Activated naive CD8-positive, alpha-beta T cell treated with anti-CD3 and anti-CD28 coated beads, Interleukin-2, amount 50 U/mL, for 24 hours (primary cell): ENCODE measurements at regions not wholly inside any gene's neighbourhood (a gene's known extent, or its start where the extent isn't known, plus 50 kb on each side); places are given as distances from the start of the nearest gene placed in this dataset.

Source experiments
- ATAC-seq: fragments of 150-1000 bp; cut with Tn5 transposase; one replicate; pipeline ENCODE4 v1.10.0; 2021
- DNase-seq: peaks from one replicate; pipeline ENCODE4 v3.0.0; 2021
- H3K27ac Mint-ChIP-seq: one replicate; pipeline ENCODE4 v1.8.0; 2021; ENCODE audit warnings: mild to moderate bottlenecking, mixed read lengths
- H3K27me3 Mint-ChIP-seq: one replicate; pipeline ENCODE4 v1.8.0; 2021; ENCODE audit warnings: mixed read lengths
- H3K36me3 Mint-ChIP-seq: one replicate; pipeline ENCODE4 v1.8.0; 2021; ENCODE audit warnings: low read depth, mixed read lengths
- H3K4me1 Mint-ChIP-seq: one replicate; pipeline ENCODE4 v1.8.0; 2021; ENCODE audit warnings: mixed read lengths
- H3K4me3 Mint-ChIP-seq: one replicate; pipeline ENCODE4 v1.8.0; 2021; ENCODE audit warnings: mild to moderate bottlenecking, moderate library complexity, mixed read lengths
- H3K9me3 Mint-ChIP-seq: one replicate; pipeline ENCODE4 v1.8.0; 2021; ENCODE audit warnings: mixed read lengths

DNA sequence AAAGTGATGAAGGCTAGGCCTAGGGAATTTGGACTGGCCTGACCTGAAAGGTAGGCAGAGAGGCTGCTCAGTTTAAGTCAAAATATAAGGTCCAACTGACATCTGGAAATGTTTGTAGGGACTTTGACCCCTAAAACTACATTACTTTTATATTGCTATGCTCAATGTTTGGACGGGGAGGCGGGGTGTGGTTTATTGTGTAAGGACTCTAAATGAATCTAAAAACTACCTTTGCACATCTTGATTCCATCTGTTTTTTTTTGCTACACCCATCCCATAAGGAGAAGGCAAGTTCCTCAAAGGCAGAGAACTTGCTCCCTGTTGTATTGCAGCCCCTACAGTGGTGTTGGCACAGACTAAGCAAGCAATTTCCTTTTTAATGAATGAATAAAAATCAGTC is 227.1 kb downstream of the HACE1 start:
- Mint-ChIP-seq H3K27me3 (peaks cover 1% of the 10 kb centered on the region), H3K4me3 (no peak overlapping the region), H3K4me1 (no peaks in the 10 kb centered on the region), H3K9me3 (peaks cover 8% of the 10 kb centered on the region), H3K27ac (no peak overlapping the region), H3K36me3 (no peaks in the 10 kb centered on the region)
- ATAC-seq (no peak), DNase-seq (no peak)

DNA sequence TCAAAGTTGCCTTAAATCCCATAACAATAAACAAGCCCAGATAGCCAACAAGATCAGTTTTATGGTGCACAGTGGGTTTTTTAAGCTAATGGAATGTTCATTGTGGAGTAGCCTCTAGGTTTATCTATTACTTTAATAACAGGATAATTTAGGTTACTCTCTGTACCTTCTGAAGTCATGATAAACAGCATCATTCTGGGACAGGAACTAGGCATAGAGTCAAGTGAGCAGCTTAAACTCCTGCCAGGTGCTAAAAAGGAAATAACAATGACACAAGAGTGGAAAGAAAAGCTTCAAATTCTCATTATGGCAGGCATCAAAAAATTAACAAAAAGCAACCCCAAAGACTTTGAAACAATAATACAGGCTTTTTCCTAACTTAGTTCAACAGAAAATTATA is 228.8 kb downstream of the HACE1 start:
- no peak for DNase-seq
- H3K4me1 Mint-ChIP-seq, result no peaks in the 10 kb centered on the region
- H3K9me3 Mint-ChIP-seq, result peaks cover 8% of the 10 kb centered on the region
- H3K36me3 Mint-ChIP-seq, result no peaks in the 10 kb centered on the region
- H3K27ac Mint-ChIP-seq, result no peak overlapping the region
- no peak overlapping the region for H3K4me3 Mint-ChIP-seq
- peaks cover 3% of the 10 kb centered on the region for H3K27me3 Mint-ChIP-seq
- no peak for ATAC-seq

DNA sequence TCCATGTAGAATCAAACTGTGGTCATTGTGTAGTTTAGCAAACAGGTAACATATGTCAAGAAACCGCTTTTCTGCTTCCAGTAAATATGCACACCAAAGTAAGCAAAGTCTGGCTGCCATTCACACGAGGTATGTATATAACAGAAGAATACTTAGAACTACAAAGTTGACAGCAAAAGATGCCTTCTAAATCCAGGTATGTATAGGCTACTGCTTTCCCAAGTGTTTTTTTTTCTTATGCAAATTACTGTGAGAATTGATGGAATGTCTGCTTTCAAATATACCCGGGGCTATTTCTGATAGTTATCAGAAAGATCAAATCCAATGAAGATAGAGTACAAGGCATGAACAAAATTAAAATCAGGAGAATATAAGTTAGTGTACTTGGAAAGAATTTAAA is 229.2 kb downstream of the HACE1 start:
- Mint-ChIP-seq H3K27ac (no peak overlapping the region), H3K9me3 (peaks cover 8% of the 10 kb centered on the region), H3K4me3 (no peak overlapping the region), H3K4me1 (no peaks in the 10 kb centered on the region), H3K27me3 (peaks cover 3% of the 10 kb centered on the region), H3K36me3 (no peaks in the 10 kb centered on the region)
- ATAC-seq, result no peak
- no peak for DNase-seq

- no peaks in the 10 kb centered on the region for H3K4me1 Mint-ChIP-seq
- H3K27me3 Mint-ChIP-seq, result peaks cover 3% of the 10 kb centered on the region
- H3K27ac Mint-ChIP-seq, result no peak overlapping the region
- DNase-seq, result no peak
- no peak overlapping the region for H3K4me3 Mint-ChIP-seq
- no peaks in the 10 kb centered on the region for H3K36me3 Mint-ChIP-seq
- ATAC-seq, result no peak
- H3K9me3 Mint-ChIP-seq, result peaks cover 8% of the 10 kb centered on the region
Measured at GRCh38 chr6:104629826-104630225, 229.9 kb downstream of the HACE1 start.

DNA sequence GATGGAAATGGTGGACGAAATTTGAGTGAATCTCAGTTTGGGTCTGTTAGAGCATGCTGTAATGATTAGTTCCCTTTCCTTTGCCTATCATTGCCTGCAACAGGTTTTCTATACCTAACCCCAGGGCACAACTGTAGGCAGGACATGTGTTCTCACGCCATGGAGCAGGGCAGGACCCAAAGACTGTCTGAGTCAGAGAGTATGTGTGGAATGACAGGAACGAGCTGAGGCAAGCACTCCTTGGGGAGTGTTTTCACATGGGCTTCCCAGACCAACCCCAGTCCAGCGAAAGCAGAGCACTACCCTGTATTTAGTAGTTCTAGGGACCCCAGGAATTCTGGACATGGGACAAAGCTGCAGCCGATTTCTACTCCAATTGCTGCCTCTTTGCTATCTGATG is 234.2 kb downstream of the HACE1 start:
- Mint-ChIP-seq H3K9me3 (no peaks in the 10 kb centered on the region), H3K4me3 (no peak overlapping the region), H3K27ac (no peak overlapping the region), H3K27me3 (peaks cover 3% of the 10 kb centered on the region), H3K4me1 (peaks cover 5% of the 10 kb centered on the region), H3K36me3 (no peaks in the 10 kb centered on the region)
- DNase-seq (no peak), ATAC-seq (no peak)

DNA sequence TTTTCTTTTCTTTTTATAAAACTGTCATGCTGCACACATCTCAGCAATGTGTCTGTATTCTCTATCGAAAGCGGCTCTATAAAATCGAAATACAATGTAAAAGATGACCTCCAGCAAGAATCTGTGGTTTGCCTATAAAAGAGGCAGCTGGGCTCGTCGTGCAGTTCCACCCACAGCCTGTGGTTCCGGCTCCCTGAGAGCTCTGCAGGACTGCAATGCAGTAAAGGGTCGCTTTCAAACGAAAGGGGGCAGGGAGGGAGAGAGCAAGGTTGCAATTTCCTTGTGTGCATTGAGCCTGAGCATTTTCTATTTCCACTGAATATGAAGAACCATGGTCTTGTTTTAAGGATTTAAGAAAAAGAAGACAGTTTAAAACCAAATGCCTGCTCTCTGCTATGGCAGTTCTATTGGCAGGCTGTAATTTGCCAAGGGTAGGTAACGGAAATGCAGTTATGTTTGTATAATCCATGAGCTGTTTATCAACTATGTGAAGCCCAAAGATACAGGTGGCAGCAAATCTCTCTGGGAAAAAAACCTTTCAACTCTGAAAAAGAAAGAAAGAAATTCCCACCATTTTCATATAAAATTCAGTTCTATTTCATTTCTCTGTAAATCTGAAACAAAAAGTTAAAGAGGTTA is 236.5 kb downstream of the HACE1 start:
- peak; percentile 52 for ATAC-seq
- no peak for DNase-seq
- Mint-ChIP-seq H3K36me3 (no peaks in the 10 kb centered on the region), H3K27ac (no peak overlapping the region), H3K4me1 (peaks cover 5% of the 10 kb centered on the region), H3K27me3 (peaks cover 3% of the 10 kb centered on the region), H3K9me3 (no peaks in the 10 kb centered on the region), H3K4me3 (no peak overlapping the region)

DNA sequence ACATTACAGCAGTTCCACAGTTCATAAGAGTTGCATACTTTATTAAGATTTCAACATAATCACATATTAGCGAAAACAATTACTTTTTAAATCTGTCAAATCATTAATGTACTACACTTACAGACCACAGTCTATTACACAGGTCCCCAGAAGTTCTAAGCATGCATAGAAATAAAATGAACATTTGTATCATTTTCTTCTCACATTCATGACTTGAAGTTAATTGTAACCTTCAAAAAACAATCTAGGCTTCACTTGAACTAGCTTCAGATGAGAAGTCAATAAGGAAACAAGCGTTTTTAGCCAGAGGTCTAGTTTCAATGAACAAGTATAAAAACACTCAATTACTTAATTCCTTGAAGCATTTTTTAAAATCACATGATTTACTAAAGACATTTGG is 238.3 kb downstream of the HACE1 start:
- H3K27me3 Mint-ChIP-seq, result peaks cover 3% of the 10 kb centered on the region
- H3K36me3 Mint-ChIP-seq, result no peaks in the 10 kb centered on the region
- peaks cover 5% of the 10 kb centered on the region for H3K4me1 Mint-ChIP-seq
- DNase-seq (no peak), ATAC-seq (no peak)
- no peak overlapping the region for H3K27ac Mint-ChIP-seq
- H3K4me3 Mint-ChIP-seq, result no peak overlapping the region
- no peaks in the 10 kb centered on the region for H3K9me3 Mint-ChIP-seq

DNA sequence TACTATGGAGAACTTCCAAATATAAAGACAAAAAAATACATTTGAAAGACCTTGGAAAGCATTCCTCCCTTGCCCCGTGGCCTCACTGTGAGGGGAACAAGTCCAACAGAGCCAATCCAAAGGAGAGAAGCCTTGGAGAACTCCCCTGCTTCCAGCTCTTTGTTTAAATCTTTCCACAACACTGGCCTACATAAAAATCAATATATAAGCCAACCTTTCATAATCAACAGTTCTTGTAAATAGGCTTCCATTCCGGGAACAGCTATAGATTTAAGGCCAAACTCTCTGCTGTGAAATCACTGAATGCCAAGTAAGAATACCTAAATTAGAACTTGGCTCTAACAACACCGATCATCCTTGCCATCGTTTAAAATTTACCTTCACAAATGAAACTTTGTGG is 242.1 kb downstream of the HACE1 start:
- Mint-ChIP-seq H3K4me3 (no peak overlapping the region), H3K9me3 (no peaks in the 10 kb centered on the region), H3K27ac (no peak overlapping the region), H3K36me3 (no peaks in the 10 kb centered on the region), H3K27me3 (peaks cover 7% of the 10 kb centered on the region), H3K4me1 (no peaks in the 10 kb centered on the region)
- ATAC-seq, result no peak
- no peak for DNase-seq

DNA sequence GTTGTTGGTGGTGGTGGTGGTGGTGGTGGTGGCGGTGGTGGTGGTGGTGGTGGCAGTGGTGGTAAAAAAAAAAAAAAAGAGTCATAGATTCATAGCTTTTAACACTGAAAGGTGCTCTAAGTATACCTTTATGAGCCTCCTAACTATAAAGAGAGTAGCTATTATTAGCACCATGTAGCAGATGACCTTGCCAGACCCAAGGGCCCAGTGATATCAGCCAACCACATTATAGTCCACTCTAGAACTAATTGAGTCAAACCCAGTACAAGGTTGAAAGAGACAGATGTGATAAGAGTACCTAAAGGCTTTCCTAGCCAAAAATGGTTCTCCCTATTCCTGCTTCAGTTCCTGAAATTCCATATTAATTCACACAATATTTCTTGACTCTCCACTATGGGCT is 245.3 kb downstream of the HACE1 start:
- no peak overlapping the region for H3K27ac Mint-ChIP-seq
- H3K36me3 Mint-ChIP-seq, result no peaks in the 10 kb centered on the region
- H3K4me3 Mint-ChIP-seq, result no peak overlapping the region
- peaks cover 6% of the 10 kb centered on the region for H3K27me3 Mint-ChIP-seq
- DNase-seq, result no peak
- H3K9me3 Mint-ChIP-seq, result no peaks in the 10 kb centered on the region
- ATAC-seq, result no peak
- H3K4me1 Mint-ChIP-seq, result no peaks in the 10 kb centered on the region

DNA sequence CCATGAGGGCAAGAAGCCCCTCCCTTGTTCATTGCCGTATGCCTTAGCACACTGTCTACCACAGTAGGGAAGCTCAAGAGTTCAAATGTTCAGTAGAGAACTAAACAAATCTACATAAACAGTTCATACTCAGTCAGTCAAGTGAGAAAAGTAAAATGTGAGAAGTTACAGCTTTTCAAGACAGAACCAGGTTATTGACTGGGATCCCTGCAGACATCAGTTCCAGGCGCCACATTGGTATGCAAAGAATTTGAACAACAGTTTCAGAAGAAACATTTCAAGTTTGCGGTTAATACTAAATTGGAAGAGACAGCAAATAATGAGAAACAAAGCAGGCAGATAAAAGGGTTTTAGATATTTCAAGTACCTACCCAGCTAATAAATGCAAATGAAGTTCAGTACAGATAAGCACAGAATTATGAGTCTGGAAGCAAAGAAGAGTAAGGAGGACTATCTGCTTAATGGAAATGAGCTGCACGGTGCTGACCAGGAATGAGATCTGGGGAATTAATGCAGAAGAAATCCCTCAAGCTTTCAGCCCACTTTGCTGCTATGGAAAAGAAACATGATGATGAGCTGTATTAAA is 246.2 kb downstream of the HACE1 start:
- peaks cover 6% of the 10 kb centered on the region for H3K27me3 Mint-ChIP-seq
- no peak for ATAC-seq
- no peak for DNase-seq
- H3K4me1 Mint-ChIP-seq, result no peaks in the 10 kb centered on the region
- no peaks in the 10 kb centered on the region for H3K9me3 Mint-ChIP-seq
- no peak overlapping the region for H3K4me3 Mint-ChIP-seq
- no peak overlapping the region for H3K27ac Mint-ChIP-seq
- H3K36me3 Mint-ChIP-seq, result no peaks in the 10 kb centered on the region

- DNase-seq (no peak), ATAC-seq (no peak)
- no peaks in the 10 kb centered on the region for H3K4me1 Mint-ChIP-seq
- H3K27me3 Mint-ChIP-seq, result peaks cover 6% of the 10 kb centered on the region
- no peaks in the 10 kb centered on the region for H3K36me3 Mint-ChIP-seq
- H3K27ac Mint-ChIP-seq, result no peak overlapping the region
- H3K4me3 Mint-ChIP-seq, result no peak overlapping the region
- no peaks in the 10 kb centered on the region for H3K9me3 Mint-ChIP-seq
Measured at GRCh38 chr6:104612541-104612940, 247.2 kb downstream of the HACE1 start.

DNA sequence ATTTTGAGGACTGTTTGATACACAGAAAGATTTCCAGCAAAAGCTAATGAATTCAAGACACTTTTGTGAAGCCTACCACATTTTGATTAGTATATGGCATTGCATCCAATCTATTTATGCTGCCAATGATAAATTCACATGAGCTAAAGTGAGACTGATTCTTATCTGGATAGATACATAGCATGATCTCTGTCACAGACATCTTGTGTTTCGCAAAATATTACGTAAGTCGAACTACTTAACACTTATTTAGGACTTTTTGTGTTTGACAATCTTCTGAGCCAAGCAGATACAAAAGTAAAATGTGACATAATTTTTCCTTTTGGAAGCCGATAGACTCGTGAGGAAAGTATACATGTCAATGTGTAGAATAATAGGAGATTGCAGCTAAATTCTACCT is 251.6 kb downstream of the HACE1 start:
- no peak overlapping the region for H3K27ac Mint-ChIP-seq
- H3K36me3 Mint-ChIP-seq, result no peaks in the 10 kb centered on the region
- H3K9me3 Mint-ChIP-seq, result no peaks in the 10 kb centered on the region
- no peaks in the 10 kb centered on the region for H3K27me3 Mint-ChIP-seq
- ATAC-seq, result no peak
- peaks cover 6% of the 10 kb centered on the region for H3K4me1 Mint-ChIP-seq
- H3K4me3 Mint-ChIP-seq, result no peak overlapping the region
- DNase-seq, result no peak

- H3K4me1 Mint-ChIP-seq, result peaks cover 12% of the 10 kb centered on the region
- H3K9me3 Mint-ChIP-seq, result no peaks in the 10 kb centered on the region
- H3K27ac Mint-ChIP-seq, result no peak overlapping the region
- no peaks in the 10 kb centered on the region for H3K36me3 Mint-ChIP-seq
- DNase-seq, result no peak
- no peaks in the 10 kb centered on the region for H3K27me3 Mint-ChIP-seq
- ATAC-seq, result peak; percentile 48
- H3K4me3 Mint-ChIP-seq, result no peak overlapping the region
Measured at GRCh38 chr6:104607501-104607900, 252.2 kb downstream of the HACE1 start.

DNA sequence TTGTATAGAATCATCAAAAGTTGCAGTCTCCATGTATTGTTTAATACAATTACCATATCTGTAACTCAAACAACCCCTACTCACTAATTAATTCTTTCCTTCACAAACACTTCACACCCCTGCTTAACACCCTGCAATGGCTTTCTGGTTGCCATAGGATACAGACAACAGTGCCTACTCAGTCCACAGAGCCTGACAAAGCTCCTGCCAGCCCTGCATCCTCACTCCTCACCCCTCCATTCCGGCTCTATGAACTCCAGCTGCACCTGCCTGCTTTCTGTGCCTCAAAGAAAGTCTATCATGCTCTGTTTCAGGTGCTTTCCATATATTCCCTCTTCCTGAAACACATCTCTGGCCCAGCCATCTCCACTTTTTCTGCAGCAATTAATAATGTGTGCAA is 253.4 kb downstream of the HACE1 start:
- H3K36me3 Mint-ChIP-seq, result no peaks in the 10 kb centered on the region
- peaks cover 15% of the 10 kb centered on the region for H3K4me1 Mint-ChIP-seq
- no peak for ATAC-seq
- H3K27ac Mint-ChIP-seq, result no peak overlapping the region
- H3K27me3 Mint-ChIP-seq, result no peaks in the 10 kb centered on the region
- H3K4me3 Mint-ChIP-seq, result no peak overlapping the region
- DNase-seq, result no peak
- no peaks in the 10 kb centered on the region for H3K9me3 Mint-ChIP-seq

- H3K27ac Mint-ChIP-seq, result no peak overlapping the region
- no peaks in the 10 kb centered on the region for H3K9me3 Mint-ChIP-seq
- H3K27me3 Mint-ChIP-seq, result no peaks in the 10 kb centered on the region
- H3K4me3 Mint-ChIP-seq, result no peak overlapping the region
- ATAC-seq (no peak), DNase-seq (no peak)
- H3K4me1 Mint-ChIP-seq, result peaks cover 15% of the 10 kb centered on the region
- H3K36me3 Mint-ChIP-seq, result no peaks in the 10 kb centered on the region
Measured at GRCh38 chr6:104604685-104605084, 255.0 kb downstream of the HACE1 start.
